SK-MEL-5 (cell line): ENCODE measurements at regions not wholly inside any gene's neighbourhood (a gene's known extent, or its start where the extent isn't known, plus 50 kb on each side); places are given as distances from the start of the nearest gene placed in this dataset.

Source experiments
- DNase-seq: peaks from one replicate; pipeline ENCODE4 v3.0.0-alpha.2; 2016; ENCODE audit warnings: low read depth, low spot score
- in situ Hi-C: cut with HindIII; loops from 2 replicates; pipeline ENCODE4 v1.10.0; 2016; ENCODE audit warnings: low sequenced_read_pairs, high pct_unique_total_duplicates, low pct_unique_long_range_greater_than_20kb

DNA sequence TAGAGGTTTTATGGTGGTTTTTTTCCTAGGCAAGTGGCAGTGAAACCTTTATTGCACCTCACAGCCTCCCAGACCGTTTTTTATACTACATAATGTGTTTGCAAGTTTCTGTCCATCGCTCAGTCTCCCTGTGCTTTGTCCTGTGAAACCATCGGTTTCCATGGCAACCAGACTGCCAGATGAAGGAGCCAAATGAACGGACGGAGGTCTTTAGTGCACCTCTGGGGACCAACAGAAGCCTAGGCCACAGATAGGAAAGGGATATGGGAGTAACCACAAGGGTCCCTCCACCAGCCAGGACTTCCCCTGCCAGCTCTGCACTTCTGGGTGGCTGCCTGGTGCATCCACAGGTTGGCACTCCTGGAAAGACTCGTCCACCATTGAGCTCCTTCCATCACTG is 165.0 kb downstream of the CHST1 start:
- DNase-seq: no peak
- in situ Hi-C loops: no loop called here

DNA sequence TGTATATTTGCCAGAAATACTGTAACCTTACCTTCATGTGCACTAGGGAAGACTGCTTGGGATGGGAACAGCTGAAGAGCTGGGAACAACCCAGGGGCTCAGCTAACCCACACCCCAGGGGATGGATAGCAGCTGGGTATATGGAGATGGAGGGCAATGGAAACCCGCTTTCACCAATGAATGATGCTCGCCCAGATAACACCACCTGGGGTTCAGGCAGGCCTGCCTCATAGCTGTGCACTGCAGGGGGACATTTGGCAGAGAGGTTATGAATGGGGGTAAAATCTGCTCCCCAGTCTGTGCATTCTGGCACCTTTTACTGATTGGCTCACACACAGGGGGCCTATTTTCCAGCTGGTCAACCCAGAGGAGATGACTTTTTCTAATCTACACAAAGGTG is 170.7 kb downstream of the CHST1 start:
- in situ Hi-C loops: no loop called here
- DNase-seq: no peak

DNA sequence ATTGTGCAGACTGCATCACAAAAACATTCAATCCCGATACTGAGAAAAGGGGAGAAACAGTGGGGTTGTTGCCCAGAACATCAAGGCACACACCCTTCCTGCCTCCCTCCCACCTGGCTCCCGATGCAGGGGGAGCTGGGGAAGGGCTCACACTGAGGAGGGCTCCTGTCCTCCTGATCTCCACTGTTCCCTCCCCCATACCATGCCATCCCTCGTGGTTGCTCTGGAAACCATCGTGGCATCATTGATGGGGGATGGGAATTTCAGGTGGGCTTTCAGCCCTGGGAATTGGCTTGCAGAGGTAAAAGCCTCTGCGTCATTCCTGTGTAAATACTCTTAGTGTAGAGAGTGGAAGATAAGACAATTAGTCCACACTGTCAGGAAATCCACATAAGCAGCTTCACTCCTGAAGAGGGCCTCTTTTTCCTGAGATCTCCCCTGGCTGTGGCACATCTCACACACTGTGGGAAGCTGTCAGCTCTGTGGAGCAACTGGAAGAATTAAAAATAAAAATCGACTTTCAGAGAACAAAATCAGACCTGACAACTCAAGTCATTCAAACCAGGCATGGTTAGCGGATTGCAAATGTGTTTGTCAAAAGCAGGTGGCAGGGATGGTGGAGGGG is 176.0 kb downstream of the CHST1 start:
- in situ Hi-C loops: no loop called here

DNA sequence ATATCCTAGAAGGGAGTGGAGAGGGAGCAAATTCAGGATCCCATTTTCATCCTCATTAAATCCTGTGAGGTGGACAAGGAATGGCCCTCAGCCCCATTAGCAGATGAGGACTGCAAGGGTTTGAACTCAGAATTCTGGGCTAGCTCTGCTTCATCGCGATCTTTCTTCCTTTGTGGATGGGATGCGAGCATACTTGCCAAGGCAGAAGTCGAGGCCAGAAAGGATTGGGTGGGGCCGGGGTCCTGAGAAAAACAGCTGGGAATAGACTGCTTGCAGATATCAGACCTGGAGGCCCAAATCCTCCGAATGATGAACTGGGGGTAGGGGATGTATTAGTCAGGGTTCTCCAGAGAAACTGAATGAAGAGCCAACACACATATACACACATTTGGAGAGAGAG is 179.0 kb downstream of the CHST1 start:
- DNase-seq: no peak
- in situ Hi-C loops: no loop called here

More for the DNA sequence above, 176.0 kb downstream of the CHST1 start:
- no peak for DNase-seq

DNA sequence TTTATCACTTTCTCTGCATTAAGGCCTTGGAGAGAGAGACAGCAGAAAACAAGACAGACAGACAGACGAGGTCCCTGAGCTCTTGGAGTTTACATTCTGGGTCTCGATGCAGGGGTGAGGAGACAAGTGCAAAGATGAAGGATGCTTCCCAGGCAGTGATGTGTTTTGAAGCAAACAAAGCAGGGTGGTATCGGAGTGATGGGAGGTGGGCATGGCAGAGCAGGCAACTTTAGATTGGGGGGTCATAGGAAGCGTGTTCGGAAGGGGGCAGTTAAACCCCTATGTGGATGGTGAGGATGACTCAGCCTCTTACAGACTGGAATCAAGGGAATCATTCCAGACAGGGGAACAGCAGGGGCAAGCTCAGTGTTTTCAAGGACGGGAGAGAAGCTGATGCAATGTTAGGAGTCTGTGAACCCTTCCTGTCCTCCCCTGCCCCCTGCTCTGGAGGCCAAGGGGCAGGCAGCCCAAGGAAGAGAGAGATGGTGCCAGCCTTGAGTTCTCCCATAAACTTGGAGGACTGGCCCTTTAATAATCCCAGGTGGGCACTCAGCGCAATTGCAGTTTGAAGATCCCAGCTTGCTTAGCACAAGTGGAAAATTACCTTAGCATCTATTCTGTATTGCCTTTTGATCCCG is 180.2 kb downstream of the CHST1 start:
- in situ Hi-C loops: no loop called here

DNA sequence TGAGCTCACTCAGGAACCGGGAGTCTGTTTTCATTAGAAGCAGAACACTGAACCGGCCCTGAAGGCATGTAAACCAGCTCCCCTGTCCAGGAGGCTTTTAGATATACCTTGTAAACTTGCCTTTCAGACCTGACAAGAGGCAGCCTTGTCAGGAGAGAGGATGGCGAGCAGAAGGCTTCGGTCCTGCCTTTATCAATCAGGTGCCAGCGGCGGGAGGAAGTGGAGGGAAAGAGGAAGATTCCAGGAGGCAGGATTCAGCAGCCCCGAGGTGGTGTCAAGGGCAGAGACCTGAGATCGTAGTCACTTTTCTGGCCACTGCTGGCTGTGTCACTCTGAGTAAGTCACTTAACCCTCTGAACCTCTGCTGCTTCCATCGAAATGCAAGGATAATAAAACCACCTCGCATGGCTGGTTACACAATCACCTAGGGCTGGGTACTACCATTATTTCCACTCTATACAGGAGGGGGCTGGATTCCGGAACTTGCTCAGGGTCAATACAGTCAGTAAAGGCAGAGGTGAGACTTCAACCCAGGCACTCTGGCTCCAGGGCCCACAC is 181.0 kb downstream of the CHST1 start:
- no peak for DNase-seq
- in situ Hi-C loops: no loop called here

More for the DNA sequence above, 180.2 kb downstream of the CHST1 start:
- DNase-seq: peak; percentile 15

DNA sequence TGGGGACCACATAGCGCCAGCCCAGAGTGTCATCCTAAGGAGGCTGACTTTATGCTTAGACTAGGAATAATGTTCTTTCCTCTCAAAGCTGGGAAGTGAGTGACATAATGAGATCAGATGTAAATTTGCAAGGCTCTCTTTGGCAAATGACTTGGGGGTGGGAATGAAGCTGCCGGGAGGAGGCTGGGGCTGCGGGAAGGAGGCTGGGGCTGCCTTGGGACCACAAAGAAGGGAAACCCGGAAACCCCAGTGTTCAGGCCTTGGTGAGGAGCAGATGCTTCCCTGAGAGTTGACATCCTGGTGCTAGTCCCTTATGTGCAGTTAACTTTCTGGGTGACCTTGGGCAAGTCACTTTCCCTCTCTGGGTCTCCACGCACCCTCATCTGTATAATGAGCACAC is 182.0 kb downstream of the CHST1 start:
- in situ Hi-C loops: no loop called here
- no peak for DNase-seq

DNA sequence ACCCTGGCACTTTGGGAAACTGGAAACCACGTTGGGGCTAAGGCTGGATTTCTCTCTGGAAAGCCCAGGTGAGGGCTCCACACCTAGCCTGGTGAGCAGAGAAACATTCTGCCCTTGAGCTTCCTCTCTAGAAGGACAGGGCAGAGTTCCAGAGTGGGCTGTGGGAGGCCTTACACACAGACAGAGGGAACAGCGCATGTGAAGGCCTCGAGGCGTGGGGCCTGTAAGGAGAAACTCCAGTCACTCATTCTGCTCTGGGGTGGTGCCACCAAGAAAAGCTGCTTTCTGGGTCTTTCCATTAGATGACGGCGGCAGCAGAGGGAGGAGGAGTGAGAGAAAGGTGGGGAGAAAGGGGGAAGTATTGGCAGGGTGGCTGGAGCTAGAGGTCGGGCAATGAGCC is 183.1 kb downstream of the CHST1 start:
- in situ Hi-C loops: no loop called here
- no peak for DNase-seq

DNA sequence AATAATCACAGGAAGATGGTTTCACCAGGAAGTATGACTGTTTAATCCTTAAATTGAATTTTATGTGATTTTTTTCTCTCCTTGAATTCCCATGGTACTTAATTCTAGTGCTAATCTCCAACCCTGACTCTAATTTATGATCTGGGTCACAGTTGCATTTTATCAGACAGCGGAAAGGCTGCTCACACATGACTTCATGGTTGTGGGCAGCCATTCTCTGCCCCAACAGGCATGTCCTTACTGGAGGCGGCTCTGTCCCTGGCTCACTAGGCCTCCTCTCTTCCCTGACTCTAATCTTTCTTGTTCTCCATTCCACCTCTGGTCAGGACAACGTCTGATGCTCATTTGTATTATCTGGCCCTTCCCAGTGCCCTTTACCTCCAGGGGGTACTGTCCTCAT is 184.4 kb downstream of the CHST1 start:
- DNase-seq: no peak
- in situ Hi-C loops: no loop called here

DNA sequence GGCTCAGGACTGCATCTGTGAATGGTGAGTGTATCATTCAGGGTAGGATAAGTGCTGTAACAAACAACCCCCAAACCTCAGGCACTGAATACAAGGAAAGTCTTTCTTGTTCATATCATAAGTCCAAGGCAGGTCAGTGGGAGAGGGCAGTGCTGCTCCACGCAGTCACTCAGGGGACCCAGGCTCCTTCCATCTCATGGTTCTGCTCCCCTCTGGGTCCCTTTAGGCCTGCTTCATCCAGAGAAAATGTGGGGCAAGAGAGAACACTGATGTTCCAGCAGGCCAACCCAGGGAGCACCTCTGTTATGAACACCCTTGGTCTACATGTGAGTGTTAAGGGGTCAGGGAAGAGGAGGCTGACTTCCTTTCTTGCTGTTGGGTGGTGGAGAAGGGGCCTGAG is 187.8 kb downstream of the CHST1 start:
- in situ Hi-C loops: no loop called here
- DNase-seq: no peak

DNA sequence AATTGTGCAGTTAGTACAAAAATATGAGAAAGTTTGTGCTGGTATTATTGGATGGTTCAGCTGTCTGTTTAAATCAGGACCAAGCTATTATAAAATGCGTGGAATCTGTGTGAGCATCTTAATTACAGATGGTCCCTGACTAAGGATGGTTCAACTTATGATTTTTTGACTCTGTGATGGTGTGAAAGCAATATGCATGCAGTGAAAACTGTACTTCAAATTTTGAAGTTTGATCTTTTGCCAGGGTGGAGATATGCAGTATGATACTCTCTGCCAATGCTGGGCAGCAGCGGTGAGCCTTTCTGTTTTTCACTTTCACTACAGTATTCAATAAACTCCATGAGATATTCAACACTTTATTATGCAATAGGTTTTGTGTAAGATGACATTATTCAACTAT is 189.3 kb downstream of the CHST1 start:
- DNase-seq: no peak
- in situ Hi-C loops: no loop called here

DNA sequence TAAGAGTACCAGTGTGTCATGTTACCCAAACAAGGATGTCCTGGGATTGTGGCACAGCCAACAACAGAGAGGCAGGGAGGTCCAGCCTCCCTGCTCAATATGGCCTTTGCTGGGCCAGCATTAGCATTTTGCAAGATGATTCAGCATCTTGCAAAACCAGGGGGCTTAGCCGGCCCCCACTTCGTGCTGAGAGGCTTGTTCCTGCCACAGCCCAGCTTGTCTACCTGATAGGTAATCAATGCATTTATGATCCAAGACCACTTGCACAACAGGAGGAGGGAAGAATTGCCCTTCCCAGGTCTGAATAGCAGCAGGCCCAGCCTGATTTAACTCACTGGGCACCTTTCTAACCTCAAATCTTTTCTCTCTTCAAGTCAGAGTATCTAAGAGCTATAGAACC is 189.0 kb upstream of the SYT13 start:
- DNase-seq: no peak
- in situ Hi-C loops: no loop called here

DNA sequence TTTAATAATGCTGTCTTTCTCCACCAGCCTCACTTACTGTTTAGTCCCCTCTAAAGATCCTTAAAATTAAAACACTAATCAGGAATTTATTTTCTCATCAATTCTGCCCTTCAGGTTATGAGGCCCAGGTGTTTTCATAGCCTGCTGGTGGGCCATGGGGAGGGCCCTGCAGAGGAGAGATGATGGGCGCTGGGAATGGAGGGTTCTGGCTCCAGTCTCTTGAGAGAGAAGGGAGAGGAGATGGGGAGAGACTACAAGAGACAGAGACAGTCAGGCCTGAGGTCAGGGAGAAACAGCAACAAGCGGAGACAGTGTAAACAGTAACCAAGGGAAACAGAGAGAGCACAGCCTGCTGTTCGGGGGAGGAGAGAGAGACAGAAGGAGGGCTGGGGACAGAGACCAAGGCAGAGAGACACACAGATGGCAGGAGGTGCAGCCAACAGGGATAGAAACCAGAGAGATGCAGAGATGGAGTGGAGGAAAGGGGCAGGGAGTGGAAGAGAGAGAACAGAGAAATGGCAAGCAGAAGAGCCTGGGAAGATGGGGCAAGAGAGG is 187.3 kb upstream of the SYT13 start:
- in situ Hi-C loops: no loop called here
- no peak for DNase-seq

DNA sequence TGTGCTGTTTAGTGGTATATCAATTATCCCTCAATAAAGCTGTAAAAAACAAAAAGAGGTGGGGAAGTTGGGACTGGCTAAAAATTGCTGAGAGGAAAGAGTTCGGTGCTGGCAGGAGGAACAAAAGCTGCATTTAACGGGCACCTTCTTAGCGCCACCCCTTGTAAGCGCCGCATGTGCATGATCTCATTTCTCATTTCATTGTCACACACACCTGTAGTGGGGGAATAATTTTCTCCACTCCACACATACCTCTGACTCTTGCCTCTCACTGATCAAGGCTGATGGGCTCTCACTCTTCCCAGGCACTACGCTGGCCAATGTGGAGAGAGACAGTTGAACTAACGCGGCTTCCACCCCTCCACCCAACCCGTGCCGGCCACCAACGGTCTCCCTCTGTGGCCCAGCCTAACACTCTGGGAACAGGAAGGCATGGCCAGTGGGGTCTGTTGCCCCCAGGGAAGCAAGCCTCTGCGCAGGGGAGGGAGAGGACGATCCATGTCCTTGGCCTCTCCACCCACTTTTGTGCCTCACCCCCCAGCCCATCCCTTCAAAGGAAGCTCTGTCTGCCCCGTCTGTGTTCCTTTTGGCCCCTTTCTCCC is 186.7 kb upstream of the SYT13 start:
- in situ Hi-C loops: no loop called here
- DNase-seq: no peak

DNA sequence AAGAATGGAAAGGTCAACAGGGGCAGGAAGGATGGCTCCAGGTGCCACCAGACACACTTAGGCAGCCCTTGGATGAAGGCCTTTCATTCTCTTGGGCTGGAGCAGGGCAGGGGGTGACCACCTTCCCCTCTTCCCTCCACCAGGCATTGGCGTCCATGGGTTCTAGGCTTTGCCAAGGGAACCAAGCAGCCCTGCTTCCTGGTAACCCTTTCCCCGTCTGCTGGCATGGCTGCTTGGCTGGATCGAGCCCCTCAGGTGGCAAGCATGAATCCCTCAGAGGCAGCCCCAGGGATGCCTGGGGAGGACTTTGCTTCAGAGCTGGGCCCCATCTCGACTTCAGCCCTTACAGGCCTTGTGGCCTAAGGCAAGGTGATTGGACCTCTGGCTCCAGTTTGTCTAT is 185.1 kb upstream of the SYT13 start:
- in situ Hi-C loops: no loop called here
- DNase-seq: no peak

DNA sequence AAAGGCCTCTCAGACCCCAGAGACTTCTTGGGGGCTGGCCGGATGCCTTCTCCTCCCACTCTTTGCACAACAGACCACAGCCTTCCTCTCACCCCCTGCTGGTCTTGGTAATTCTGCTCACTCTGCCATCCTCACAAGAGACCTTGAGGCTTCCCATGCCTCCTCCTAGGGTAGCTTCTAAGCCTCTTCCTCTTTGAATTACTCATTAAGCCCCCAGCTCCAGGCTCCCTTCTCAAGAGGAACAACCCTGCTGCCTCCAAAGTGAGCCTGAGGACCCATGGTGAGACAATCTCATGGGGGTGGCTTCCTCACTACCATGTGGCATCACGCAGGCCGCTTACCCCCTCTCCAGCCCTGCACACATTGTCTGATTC is 184.6 kb upstream of the SYT13 start:
- in situ Hi-C loops: no loop called here
- no peak for DNase-seq

DNA sequence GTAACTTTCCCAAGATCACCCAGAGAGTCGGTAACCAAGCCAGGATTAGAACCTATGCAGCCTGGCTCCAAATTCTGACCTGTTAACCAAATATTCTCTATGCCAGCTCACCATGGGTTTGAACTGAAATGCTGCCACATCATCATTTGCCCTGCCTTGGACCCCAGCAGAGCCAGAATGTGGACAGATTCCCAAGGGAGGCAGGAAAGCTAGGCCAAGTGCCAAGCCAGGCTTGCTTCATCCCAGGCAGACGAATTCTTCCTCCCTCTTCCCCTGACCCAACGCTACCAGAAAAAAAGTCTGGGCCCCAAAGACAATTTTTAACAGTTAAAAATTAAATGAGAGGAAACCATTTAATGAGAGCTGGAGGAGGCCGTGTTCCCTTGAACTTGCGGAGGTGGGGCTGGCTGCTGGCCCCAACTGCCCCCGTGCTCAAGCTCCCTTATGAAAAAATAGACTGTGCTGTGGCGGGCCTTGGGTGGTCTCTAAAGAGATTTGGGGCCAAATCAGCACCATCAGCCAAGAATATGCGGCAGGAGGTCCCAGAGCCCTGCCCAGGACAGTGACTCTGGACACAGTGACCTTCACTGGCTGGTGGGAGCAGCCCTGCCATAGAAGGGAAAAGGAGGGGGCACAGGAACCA is 184.1 kb upstream of the SYT13 start:
- in situ Hi-C loops: no loop called here
- DNase-seq: no peak

DNA sequence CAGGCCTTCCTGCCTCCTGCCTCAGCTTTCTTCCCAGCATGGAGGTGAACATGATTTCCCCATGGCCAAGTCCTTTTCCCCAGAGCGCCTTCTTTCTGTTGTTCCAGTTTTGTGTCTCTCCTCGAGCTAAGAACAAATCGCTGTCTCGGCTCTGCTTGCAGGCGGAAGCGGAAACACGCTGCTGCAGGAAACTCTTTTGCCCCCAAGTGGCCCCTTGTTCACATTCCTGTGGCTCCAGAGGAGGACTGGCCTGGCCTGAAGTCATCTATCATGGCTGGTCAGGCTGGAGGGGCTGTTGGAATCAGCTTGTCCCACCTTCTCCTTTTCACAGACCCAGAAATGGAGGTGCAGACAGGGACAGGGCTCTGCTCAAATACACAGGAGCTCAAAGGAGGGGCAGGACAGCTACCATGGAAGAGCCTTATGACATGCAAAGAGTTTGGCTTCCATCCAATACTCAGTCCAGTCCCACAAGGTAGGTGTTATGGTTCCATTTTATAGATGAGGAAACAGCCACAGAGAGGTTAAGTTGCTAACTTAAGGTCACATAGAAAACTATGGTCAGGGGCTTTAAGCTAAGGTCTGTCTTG is 182.2 kb upstream of the SYT13 start:
- DNase-seq: no peak
- in situ Hi-C loops: no loop called here
